ENCODE measurements at regions not wholly inside any gene's neighbourhood (a gene's known extent, or its start where the extent isn't known, plus 50 kb on each side); places are given as distances from the start of the nearest gene placed in this dataset.

DNA sequence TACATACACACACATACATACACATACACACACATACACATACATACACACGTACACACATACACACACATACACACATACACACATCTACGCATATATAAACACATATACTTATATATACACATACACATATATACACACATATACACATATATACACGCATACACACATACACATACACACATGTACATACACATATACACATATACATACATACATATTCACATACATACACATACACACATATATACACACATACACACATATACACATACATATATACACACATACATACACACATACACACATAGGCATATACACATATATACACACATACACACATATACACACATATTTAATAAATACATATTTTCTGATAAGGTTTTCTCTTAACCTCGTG, 324.0 kb downstream of the RPS6KC1 start:
- no peak for TF ChIP-seq ZFX (IDR thresholded peaks at IDR 0.05)
- TF ChIP-seq, protein P1, sequence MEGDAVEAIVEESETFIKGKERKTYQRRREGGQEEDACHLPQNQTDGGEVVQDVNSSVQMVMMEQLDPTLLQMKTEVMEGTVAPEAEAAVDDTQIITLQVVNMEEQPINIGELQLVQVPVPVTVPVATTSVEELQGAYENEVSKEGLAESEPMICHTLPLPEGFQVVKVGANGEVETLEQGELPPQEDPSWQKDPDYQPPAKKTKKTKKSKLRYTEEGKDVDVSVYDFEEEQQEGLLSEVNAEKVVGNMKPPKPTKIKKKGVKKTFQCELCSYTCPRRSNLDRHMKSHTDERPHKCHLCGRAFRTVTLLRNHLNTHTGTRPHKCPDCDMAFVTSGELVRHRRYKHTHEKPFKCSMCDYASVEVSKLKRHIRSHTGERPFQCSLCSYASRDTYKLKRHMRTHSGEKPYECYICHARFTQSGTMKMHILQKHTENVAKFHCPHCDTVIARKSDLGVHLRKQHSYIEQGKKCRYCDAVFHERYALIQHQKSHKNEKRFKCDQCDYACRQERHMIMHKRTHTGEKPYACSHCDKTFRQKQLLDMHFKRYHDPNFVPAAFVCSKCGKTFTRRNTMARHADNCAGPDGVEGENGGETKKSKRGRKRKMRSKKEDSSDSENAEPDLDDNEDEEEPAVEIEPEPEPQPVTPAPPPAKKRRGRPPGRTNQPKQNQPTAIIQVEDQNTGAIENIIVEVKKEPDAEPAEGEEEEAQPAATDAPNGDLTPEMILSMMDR (conservative IDR thresholded peaks at IDR 0.05) = no peak
- no peak overlapping the region for H3K27ac ChIP-seq

- TF ChIP-seq, protein P1 (conservative IDR thresholded peaks at IDR 0.05) = no peak
- no peak for TF ChIP-seq ZFX (IDR thresholded peaks at IDR 0.05)
- no peak overlapping the region for H3K27ac ChIP-seq
These were observed 325.9 kb downstream of the RPS6KC1 start for GRCh38 chr1:213376862-213377372.

- no peak overlapping the region for H3K27ac ChIP-seq
These were observed 329.8 kb downstream of the RPS6KC1 start for GRCh38 chr1:213380865-213381264.

GRCh38 chr1:213381572-213382084, 330.6 kb downstream of the RPS6KC1 start:
- no peak for TF ChIP-seq ZFX (IDR thresholded peaks at IDR 0.05)
- TF ChIP-seq, protein P1 (conservative IDR thresholded peaks at IDR 0.05) = no peak
- no peak overlapping the region for H3K27ac ChIP-seq

More at GRCh38 chr1:213380865-213381264, 329.8 kb downstream of the RPS6KC1 start:
- TF ChIP-seq, protein P1 (conservative IDR thresholded peaks at IDR 0.05) = no peak
- TF ChIP-seq ZFX (IDR thresholded peaks at IDR 0.05) = no peak

- TF ChIP-seq, protein P1 (conservative IDR thresholded peaks at IDR 0.05) = no peak
- TF ChIP-seq ZFX (IDR thresholded peaks at IDR 0.05) = no peak
- no peak overlapping the region for H3K27ac ChIP-seq
These were observed 332.4 kb downstream of the RPS6KC1 start for GRCh38 chr1:213383465-213383864.

DNA sequence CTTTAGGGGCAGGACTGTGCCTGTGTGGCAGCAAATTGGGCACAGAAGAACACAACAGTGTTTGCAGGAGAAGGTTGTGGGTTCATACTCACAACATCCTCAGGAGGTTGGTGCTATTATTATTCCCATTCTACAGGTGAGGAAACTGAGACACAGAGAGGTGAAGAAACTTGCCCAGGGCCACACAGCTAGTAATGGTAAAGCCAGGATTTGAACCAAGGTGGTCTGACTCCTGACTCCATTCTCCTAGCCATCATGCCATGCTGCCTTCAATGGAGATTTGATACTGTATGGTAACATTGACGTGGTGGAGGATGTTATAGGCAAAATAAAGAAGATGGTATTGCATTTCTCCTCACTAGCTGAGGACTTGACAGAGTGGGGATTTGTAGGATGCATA, 334.2 kb downstream of the RPS6KC1 start:
- no peak overlapping the region for H3K27ac ChIP-seq
- TF ChIP-seq, protein P1 (conservative IDR thresholded peaks at IDR 0.05) = no peak
- TF ChIP-seq ZFX (IDR thresholded peaks at IDR 0.05) = no peak

GRCh38 chr1:213385806-213386324, 334.8 kb downstream of the RPS6KC1 start:
- no peak overlapping the region for H3K27ac ChIP-seq
- TF ChIP-seq ZFX (IDR thresholded peaks at IDR 0.05) = no peak
- TF ChIP-seq, protein P1 (conservative IDR thresholded peaks at IDR 0.05) = no peak
